GM21529 (cell line): ENCODE measurements at regions not wholly inside any gene's neighbourhood (a gene's known extent, or its start where the extent isn't known, plus 50 kb on each side); places are given as distances from the start of the nearest gene placed in this dataset.

Experiments used
- ATAC-seq: cut with Tn5 transposase; IDR thresholded peaks from one replicate; pipeline ENCODE4 v1.9.1; 2021; ENCODE audit not compliant: unreplicated experiment

GRCh38 chr21:18191139-18191538 is 53.5 kb upstream of the CHODL start:
- ATAC-seq, result no peak

GRCh38 chr21:18178509-18178908 is 66.1 kb upstream of the CHODL start:
- no peak for ATAC-seq

- ATAC-seq, result no peak
Observed at GRCh38 chr21:18174370-18174769, 70.3 kb upstream of the CHODL start.

GRCh38 chr21:18170829-18171228 is 73.8 kb upstream of the CHODL start:
- no peak for ATAC-seq

GRCh38 chr21:18170221-18170620 is 74.4 kb upstream of the CHODL start:
- no peak for ATAC-seq

- ATAC-seq, result no peak
Observed at GRCh38 chr21:18168108-18168507, 76.5 kb upstream of the CHODL start.

- ATAC-seq, result no peak
Observed at GRCh38 chr21:18164933-18165332, 79.7 kb upstream of the CHODL start.

GRCh38 chr21:18164483-18164882 is 80.2 kb upstream of the CHODL start:
- no peak for ATAC-seq

GRCh38 chr21:18163956-18164355 is 80.7 kb upstream of the CHODL start:
- no peak for ATAC-seq

- no peak for ATAC-seq
Observed at GRCh38 chr21:18161841-18162240, 82.8 kb upstream of the CHODL start.

GRCh38 chr21:18157406-18157805 is 87.2 kb upstream of the CHODL start:
- no peak for ATAC-seq

- no peak for ATAC-seq
Observed at GRCh38 chr21:18155508-18156193, 89.0 kb upstream of the CHODL start.

- ATAC-seq, result no peak
Observed at GRCh38 chr21:18153063-18153462, 91.6 kb upstream of the CHODL start.

- ATAC-seq, result no peak
Observed at GRCh38 chr21:18152371-18152770, 92.3 kb upstream of the CHODL start.

GRCh38 chr21:18151046-18151445 is 93.6 kb upstream of the CHODL start:
- ATAC-seq, result no peak

GRCh38 chr21:18148401-18148800 is 96.2 kb upstream of the CHODL start:
- no peak for ATAC-seq

GRCh38 chr21:18147678-18148077 is 97.0 kb upstream of the CHODL start:
- ATAC-seq, result no peak

GRCh38 chr21:18146820-18147219 is 97.8 kb upstream of the CHODL start:
- ATAC-seq, result no peak

- no peak for ATAC-seq
Observed at GRCh38 chr21:18144339-18144738, 100.3 kb upstream of the CHODL start.

GRCh38 chr21:18142655-18143054 is 102.0 kb upstream of the CHODL start:
- no peak for ATAC-seq

GRCh38 chr21:18138507-18138906 is 106.1 kb upstream of the CHODL start:
- ATAC-seq, result no peak

GRCh38 chr21:18129526-18129925 is 115.1 kb upstream of the CHODL start:
- no peak for ATAC-seq

- no peak for ATAC-seq
Observed at GRCh38 chr21:18118566-18118965, 126.1 kb upstream of the CHODL start.
